ENCODE measurements at regions not wholly inside any gene's neighbourhood (a gene's known extent, or its start where the extent isn't known, plus 50 kb on each side); places are given as distances from the start of the nearest gene placed in this dataset.

DNA sequence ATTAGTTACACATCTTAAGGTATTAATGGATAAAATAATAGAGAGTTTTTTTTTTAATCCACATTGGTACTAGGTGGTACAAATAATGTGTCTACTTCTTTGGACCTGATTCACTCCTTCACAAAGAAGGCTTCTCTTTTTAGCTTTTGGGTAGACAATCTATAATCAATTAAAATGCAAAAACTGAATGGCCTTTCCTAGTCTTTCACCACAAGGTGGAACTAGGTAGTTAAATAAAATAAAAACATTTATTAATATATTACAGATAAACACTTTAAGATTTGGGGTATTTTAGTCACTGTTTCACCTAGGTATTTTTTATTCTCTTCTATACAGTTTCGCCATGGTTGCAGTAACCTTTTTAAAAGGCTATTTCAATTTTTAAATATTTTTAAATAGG, 68.3 kb upstream of the DST start:
- Mint-ChIP-seq H3K27me3 (peaks cover 13% of the 10 kb centered on the region), H3K4me1 (no peaks in the 10 kb centered on the region), H3K4me3 (no peak overlapping the region), H3K9me3 (ENCODE audit: low read depth) (no peaks in the 10 kb centered on the region), H3K27ac (no peak overlapping the region), H3K36me3 (no peaks in the 10 kb centered on the region)
- DNase-seq (no peak), ATAC-seq (no peak)
- CTCF ChIA-PET, result interaction anchor here (1.0 kb wide), 2 partner anchors 141 to 143 kb away, joined by 3 to 4 read pairs; no protein-coding TSS in a partner anchor

DNA sequence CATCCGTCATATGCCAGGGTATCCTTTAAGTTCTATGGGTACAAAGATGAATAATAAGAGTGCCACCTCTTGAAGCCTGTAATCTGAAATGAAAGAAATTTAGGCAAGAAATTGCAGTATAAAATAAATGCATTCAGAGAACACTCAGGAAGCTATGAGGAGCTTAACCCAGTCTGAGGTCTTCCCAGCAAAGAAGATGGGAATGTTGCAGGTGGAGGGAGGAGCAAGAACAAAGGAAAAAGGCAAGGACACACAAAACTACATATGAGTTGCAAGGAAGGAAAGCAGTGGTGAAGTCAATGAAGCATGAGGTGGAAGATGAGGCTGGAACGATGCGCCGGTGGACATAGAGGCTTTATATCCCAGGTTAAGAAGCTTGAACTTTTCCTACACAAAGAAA, 67.0 kb upstream of the DST start:
- CTCF ChIA-PET, result interaction anchor here (1.0 to 1.4 kb wide), 2 partner anchors 12 to 142 kb away, joined by 3 to 8 read pairs; no protein-coding TSS in a partner anchor
- no peak overlapping the region for H3K4me3 Mint-ChIP-seq
- DNase-seq (no peak), ATAC-seq (no peak)
- H3K27ac Mint-ChIP-seq, result no peak overlapping the region
- H3K27me3 Mint-ChIP-seq, result peaks cover 10% of the 10 kb centered on the region
- no peaks in the 10 kb centered on the region for H3K36me3 Mint-ChIP-seq
- no peaks in the 10 kb centered on the region for H3K4me1 Mint-ChIP-seq
- no peaks in the 10 kb centered on the region for H3K9me3 Mint-ChIP-seq (ENCODE audit: low read depth)

DNA sequence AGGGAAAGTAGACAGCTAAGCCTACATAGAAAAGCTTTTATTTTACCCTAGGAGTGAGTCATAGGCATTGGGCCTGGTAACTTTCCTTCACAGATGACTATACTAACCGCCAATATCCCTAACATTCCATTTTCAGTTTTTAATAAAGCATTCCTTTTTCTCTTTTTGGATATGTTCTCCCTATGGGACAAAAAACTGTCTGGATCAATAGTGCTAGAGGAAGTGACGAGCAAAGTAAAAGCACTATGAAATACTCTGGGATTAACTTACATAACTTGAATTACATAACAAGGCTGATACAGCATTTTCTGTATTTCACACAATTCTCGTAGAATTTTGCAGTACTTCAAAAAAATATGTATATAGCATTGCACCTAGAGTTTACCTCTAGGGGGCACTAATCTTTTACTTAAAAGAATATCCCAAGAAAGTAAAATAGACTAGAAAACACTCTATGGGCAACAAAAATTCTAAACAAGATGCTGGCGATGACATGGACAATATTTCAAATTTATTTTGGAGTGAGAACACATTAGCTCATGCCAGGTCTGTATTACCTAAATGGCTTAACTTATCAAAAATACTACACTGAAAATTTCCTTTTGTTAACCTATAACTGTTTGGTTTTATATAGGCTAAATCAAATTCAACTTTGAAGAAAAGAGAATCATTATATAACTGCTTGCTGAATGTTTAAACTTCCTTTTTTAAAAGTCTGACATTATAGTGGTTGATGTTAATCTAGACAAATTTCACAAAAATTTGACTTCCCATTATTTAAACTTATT, 66.3 kb upstream of the DST start:
- CTCF ChIA-PET, result interaction anchor here (1.0 to 1.4 kb wide), 4 partner anchors 13 to 142 kb away, joined by 3 to 8 read pairs (median 3); no protein-coding TSS in a partner anchor
- H3K4me1 Mint-ChIP-seq, result no peaks in the 10 kb centered on the region
- no peak overlapping the region for H3K4me3 Mint-ChIP-seq
- H3K9me3 Mint-ChIP-seq (ENCODE audit: low read depth), result no peaks in the 10 kb centered on the region
- H3K27ac Mint-ChIP-seq, result no peak overlapping the region
- peaks cover 10% of the 10 kb centered on the region for H3K27me3 Mint-ChIP-seq
- DNase-seq (no peak), ATAC-seq (no peak)
- H3K36me3 Mint-ChIP-seq, result no peaks in the 10 kb centered on the region

- H3K9me3 Mint-ChIP-seq (ENCODE audit: low read depth), result no peaks in the 10 kb centered on the region
- H3K4me1 Mint-ChIP-seq, result no peaks in the 10 kb centered on the region
- no peak for DNase-seq
- CTCF ChIA-PET, result no interaction called here
- no peak for ATAC-seq
- peaks cover 12% of the 10 kb centered on the region for H3K27me3 Mint-ChIP-seq
- no peak overlapping the region for H3K4me3 Mint-ChIP-seq
- H3K36me3 Mint-ChIP-seq, result no peaks in the 10 kb centered on the region
- no peak overlapping the region for H3K27ac Mint-ChIP-seq
Measured at GRCh38 chr6:56706981-56707726, 64.5 kb upstream of the DST start.

- H3K27ac Mint-ChIP-seq, result no peak overlapping the region
- no peaks in the 10 kb centered on the region for H3K4me1 Mint-ChIP-seq
- peaks cover 6% of the 10 kb centered on the region for H3K27me3 Mint-ChIP-seq
- H3K9me3 Mint-ChIP-seq (ENCODE audit: low read depth), result no peaks in the 10 kb centered on the region
- CTCF ChIA-PET, result interaction anchor here (1.4 kb wide), 2 partner anchors 62 to 152 kb away, joined by 3 read pairs; no protein-coding TSS in a partner anchor
- no peaks in the 10 kb centered on the region for H3K36me3 Mint-ChIP-seq
- no peak for DNase-seq
- ATAC-seq, result no peak
- H3K4me3 Mint-ChIP-seq, result no peak overlapping the region
Measured at GRCh38 chr6:56699066-56699654, 56.5 kb upstream of the DST start.

DNA sequence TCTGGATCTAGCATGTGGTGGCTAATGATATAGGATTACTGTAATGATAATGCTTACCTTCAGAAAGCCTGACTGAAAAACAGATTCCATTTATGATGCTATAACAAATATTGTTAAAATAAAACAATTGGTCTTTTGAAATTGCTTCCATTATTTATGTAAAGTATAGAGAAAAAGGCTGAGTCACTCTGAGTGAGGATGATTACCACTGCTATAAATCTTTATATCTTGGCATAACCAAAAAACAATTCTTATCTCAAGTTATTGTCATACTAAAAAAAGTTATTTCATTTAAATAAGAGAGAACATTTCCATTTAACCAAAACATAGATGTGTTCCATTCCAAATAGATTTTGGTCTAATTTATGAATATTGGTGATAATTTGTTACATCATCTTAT, 53.0 kb upstream of the DST start:
- no peak overlapping the region for H3K27ac Mint-ChIP-seq
- H3K36me3 Mint-ChIP-seq, result no peaks in the 10 kb centered on the region
- ATAC-seq (no peak), DNase-seq (no peak)
- no peak overlapping the region for H3K4me3 Mint-ChIP-seq
- CTCF ChIA-PET, result no interaction called here
- peaks cover 9% of the 10 kb centered on the region for H3K27me3 Mint-ChIP-seq
- H3K9me3 Mint-ChIP-seq (ENCODE audit: low read depth), result no peaks in the 10 kb centered on the region
- H3K4me1 Mint-ChIP-seq, result no peaks in the 10 kb centered on the region

DNA sequence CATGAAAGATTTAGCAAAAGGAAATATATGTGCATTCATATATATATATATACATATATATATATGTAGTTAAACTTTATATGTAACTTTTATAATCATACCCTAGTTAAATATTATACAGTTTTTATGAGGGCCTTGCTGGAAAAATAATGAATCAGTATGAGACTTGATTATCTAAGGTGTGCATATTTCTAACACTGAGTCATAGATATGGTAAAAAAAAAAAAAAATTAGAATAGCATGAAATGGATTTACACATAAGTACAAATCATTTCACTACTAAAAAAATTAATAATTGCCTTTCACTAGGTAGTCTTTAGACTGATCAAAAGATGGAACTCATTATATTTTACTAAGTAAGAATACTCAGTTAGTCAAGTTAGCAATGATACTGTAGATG, 51.3 kb upstream of the DST start:
- ATAC-seq (no peak), DNase-seq (no peak)
- no peaks in the 10 kb centered on the region for H3K9me3 Mint-ChIP-seq (ENCODE audit: low read depth)
- no peaks in the 10 kb centered on the region for H3K36me3 Mint-ChIP-seq
- CTCF ChIA-PET, result no interaction called here
- peaks cover 12% of the 10 kb centered on the region for H3K27me3 Mint-ChIP-seq
- no peak overlapping the region for H3K27ac Mint-ChIP-seq
- no peak overlapping the region for H3K4me3 Mint-ChIP-seq
- no peaks in the 10 kb centered on the region for H3K4me1 Mint-ChIP-seq

- H3K4me3 Mint-ChIP-seq, result no peak overlapping the region
- no peak for DNase-seq
- ATAC-seq, result no peak
- CTCF ChIA-PET, result interaction anchor here (0.5 kb wide), 1 partner anchor 43 kb away, joined by 4 read pairs; no protein-coding TSS in a partner anchor
- H3K4me1 Mint-ChIP-seq, result no peaks in the 10 kb centered on the region
- no peaks in the 10 kb centered on the region for H3K9me3 Mint-ChIP-seq (ENCODE audit: low read depth)
- H3K36me3 Mint-ChIP-seq, result no peaks in the 10 kb centered on the region
- no peak overlapping the region for H3K27ac Mint-ChIP-seq
- H3K27me3 Mint-ChIP-seq, result peaks cover 9% of the 10 kb centered on the region
Measured at GRCh38 chr6:56693246-56693607, 50.5 kb upstream of the DST start.

DNA sequence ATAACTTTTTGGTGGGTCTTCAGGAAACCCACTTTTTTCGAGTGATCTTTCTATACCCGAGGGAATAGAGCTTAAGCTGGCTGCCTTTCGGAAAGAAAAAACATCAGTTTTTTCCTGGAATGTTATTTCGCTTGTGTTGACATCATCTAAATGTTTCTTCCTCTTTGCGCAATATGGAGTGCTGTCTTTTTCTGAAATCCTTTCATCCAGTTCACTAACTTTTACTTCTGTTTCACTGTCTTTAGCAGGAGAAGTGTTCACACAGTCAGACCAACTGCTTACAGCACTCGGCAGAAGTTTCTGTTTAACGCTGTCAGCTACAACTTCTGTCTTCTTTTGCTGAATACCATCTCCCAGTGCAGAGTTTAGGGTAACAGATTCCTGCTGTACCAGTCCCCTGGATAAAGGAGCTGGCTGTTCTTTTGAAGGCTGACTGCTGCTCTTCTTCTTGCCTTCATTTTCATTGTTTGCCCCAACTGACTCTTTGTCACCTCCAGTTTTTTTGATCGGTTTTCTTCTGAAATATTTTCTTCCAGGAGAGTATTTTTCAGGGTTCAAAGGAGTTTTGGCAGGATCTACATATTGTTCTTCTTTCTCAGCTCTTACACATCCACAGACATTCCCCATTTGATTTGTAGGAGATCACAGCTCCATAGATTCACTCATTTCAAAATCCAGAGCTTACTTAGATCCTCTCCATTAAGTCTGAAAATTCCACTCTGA, 50.0 kb upstream of the DST start:
- CTCF ChIA-PET, result interaction anchor here (0.5 kb wide), 1 partner anchor 43 kb away, joined by 4 read pairs; no protein-coding TSS in a partner anchor

More for the DNA sequence above, 50.0 kb upstream of the DST start:
- ATAC-seq (no peak), DNase-seq (no peak)
- Mint-ChIP-seq H3K27me3 (peaks cover 9% of the 10 kb centered on the region), H3K9me3 (ENCODE audit: low read depth) (no peaks in the 10 kb centered on the region), H3K36me3 (no peaks in the 10 kb centered on the region), H3K4me1 (no peaks in the 10 kb centered on the region), H3K27ac (no peak overlapping the region), H3K4me3 (no peak overlapping the region)
